Fibroblast of lung (primary cell): ENCODE measurements at regions not wholly inside any gene's neighbourhood (a gene's known extent, or its start where the extent isn't known, plus 50 kb on each side); places are given as distances from the start of the nearest gene placed in this dataset.
A peak's percentile ranks its signal among the peaks of the same experiment; 100 is the strongest.

Experiments used
- DNase-seq, 2 donors: peaks; one replicate each; pipeline versions ENCODE4 v3.0.0 to v3.0.0-alpha.2; 2010; ENCODE audit warnings: low read depth in 2 of 2
- H2AFZ ChIP-seq: 2 replicates; pipeline ENCODE4 v1.5.1; 2012; ENCODE audit warnings: low read length, control low read depth, inconsistent platforms
- H3K27ac ChIP-seq: 2 replicates; pipeline ENCODE4 v1.5.1; 2011; ENCODE audit warnings: low read length, control low read depth; ENCODE audit not compliant: insufficient read depth
- H3K27me3 ChIP-seq: 2 replicates; pipeline ENCODE4 v1.5.1; 2011; ENCODE audit warnings: mild to moderate bottlenecking, low read length; ENCODE audit not compliant: control insufficient read depth, insufficient read depth
- H3K36me3 ChIP-seq: 2 replicates; pipeline ENCODE4 v1.5.1; 2011; ENCODE audit warnings: low read length; ENCODE audit not compliant: control insufficient read depth, insufficient read depth
- H3K4me1 ChIP-seq: 2 replicates; pipeline ENCODE4 v1.5.1; 2011; ENCODE audit warnings: low read length; ENCODE audit not compliant: control insufficient read depth, insufficient read depth; ENCODE audit errors: extremely low read depth
- H3K4me2 ChIP-seq: 2 replicates; pipeline ENCODE4 v1.5.1; 2011; ENCODE audit warnings: low read length, control low read depth; ENCODE audit not compliant: insufficient read depth; ENCODE audit errors: extremely low read depth
- H3K4me3 ChIP-seq, 4 experiments: fragments of 200-600 bp in 1 of 4; sonication (generic) in 1 of 4; replicated peaks in 1 of 4; 2 replicates each; pipeline ENCODE4 v1.5.1; 2011 to 2016; ENCODE audit warnings: low read length in 4 of 4, low read depth in 3 of 4, mild to moderate bottlenecking in 3 of 4, control low read depth in 2 of 4, inconsistent platforms in 1 of 4, mixed read lengths in 1 of 4; ENCODE audit not compliant: insufficient read depth in 1 of 4; ENCODE audit errors: control extremely low read depth in 1 of 4
- H3K79me2 ChIP-seq: 2 replicates; pipeline ENCODE4 v1.5.1; 2012; ENCODE audit warnings: mild to moderate bottlenecking, low read length, inconsistent platforms; ENCODE audit not compliant: control insufficient read depth, insufficient read depth
- H3K9ac ChIP-seq: 2 replicates; pipeline ENCODE4 v1.5.1; 2011; ENCODE audit warnings: mild to moderate bottlenecking, low read length, control low read depth; ENCODE audit not compliant: insufficient read depth
- H3K9me3 ChIP-seq: 2 replicates; pipeline ENCODE4 v1.5.1; 2012; ENCODE audit warnings: low read depth, low read length; ENCODE audit not compliant: control insufficient read depth, insufficient read depth
- H4K20me1 ChIP-seq: 2 replicates; pipeline ENCODE4 v1.5.1; 2011; ENCODE audit warnings: low read length; ENCODE audit not compliant: control insufficient read depth, insufficient read depth; ENCODE audit errors: extremely low read depth
- EZH2 ChIP-seq: IDR thresholded peaks from 2 replicates; pipeline ENCODE4 v1.5.1; 2012; ENCODE audit warnings: low read length, control low read depth, mild to moderate bottlenecking; ENCODE audit errors: missing control alignments
- TF ChIP-seq, protein P1 (sequence below), 2 donors: IDR thresholded peaks in 1 of 2; conservative IDR thresholded peaks in 1 of 2; 1 replicate in 1 of 2; 2 replicates in 1 of 2; pipeline ENCODE4 v1.5.1; 2011 to 2012; ENCODE audit warnings: low read length in 2 of 2, control low read depth in 1 of 2, inconsistent platforms in 1 of 2, low read depth in 1 of 2, mild to moderate bottlenecking in 1 of 2

GRCh38 chr5:167317884-167318283 is 973.6 kb upstream of the WWC1 start:
- Histone ChIP-seq H3K9me3 (no peaks in the 10 kb centered on the region), H3K4me3 (no peak overlapping the region), H3K79me2 (no peaks in the 10 kb centered on the region)

DNA sequence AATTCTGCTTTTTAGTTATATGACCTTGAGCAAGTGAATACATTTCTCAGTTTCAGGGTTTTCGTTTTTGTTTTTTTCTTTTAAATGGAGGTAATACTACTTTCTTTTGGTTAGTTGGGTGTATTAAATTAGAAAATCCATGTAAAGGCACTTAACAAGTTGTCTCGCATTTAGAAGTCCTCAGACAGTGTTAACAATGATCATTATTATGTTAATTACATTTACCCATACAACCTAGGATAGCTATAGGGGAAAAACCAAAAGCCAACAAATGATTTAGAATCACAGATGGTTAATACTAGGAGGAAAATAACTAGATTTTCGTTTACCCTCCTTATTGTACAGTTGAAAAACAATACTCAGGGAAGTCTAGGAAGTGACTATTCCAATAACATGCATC is 972.2 kb upstream of the WWC1 start:
- Histone ChIP-seq H3K4me1 (no peaks in the 10 kb centered on the region), H3K4me3 (no peak overlapping the region), H4K20me1 (no peaks in the 10 kb centered on the region), H3K9me3 (no peaks in the 10 kb centered on the region), H2AFZ (no peak overlapping the region), H3K4me2 (no peak overlapping the region), H3K27ac (no peak overlapping the region), H3K36me3 (no peaks in the 10 kb centered on the region), H3K79me2 (no peaks in the 10 kb centered on the region), H3K27me3 (no peaks in the 10 kb centered on the region), H3K9ac (no peak overlapping the region)
- no peak for DNase-seq
- TF ChIP-seq, protein P1, sequence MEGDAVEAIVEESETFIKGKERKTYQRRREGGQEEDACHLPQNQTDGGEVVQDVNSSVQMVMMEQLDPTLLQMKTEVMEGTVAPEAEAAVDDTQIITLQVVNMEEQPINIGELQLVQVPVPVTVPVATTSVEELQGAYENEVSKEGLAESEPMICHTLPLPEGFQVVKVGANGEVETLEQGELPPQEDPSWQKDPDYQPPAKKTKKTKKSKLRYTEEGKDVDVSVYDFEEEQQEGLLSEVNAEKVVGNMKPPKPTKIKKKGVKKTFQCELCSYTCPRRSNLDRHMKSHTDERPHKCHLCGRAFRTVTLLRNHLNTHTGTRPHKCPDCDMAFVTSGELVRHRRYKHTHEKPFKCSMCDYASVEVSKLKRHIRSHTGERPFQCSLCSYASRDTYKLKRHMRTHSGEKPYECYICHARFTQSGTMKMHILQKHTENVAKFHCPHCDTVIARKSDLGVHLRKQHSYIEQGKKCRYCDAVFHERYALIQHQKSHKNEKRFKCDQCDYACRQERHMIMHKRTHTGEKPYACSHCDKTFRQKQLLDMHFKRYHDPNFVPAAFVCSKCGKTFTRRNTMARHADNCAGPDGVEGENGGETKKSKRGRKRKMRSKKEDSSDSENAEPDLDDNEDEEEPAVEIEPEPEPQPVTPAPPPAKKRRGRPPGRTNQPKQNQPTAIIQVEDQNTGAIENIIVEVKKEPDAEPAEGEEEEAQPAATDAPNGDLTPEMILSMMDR (conservative IDR thresholded peaks at IDR 0.05 in 1 of 2, IDR thresholded peaks at IDR 0.05 in 1 of 2; ENCODE audit: low read depth in 1 of 2, low read length in 2 of 2) = no peak
- no peak for TF ChIP-seq EZH2

More at GRCh38 chr5:167317884-167318283, 973.6 kb upstream of the WWC1 start:
- no peaks in the 10 kb centered on the region for H3K36me3 ChIP-seq
- H3K9ac ChIP-seq = no peak overlapping the region
- no peak for DNase-seq
- no peak overlapping the region for H3K4me2 ChIP-seq
- no peaks in the 10 kb centered on the region for H3K4me1 ChIP-seq
- no peak for TF ChIP-seq EZH2
- TF ChIP-seq, protein P1 (conservative IDR thresholded peaks at IDR 0.05 in 1 of 2, IDR thresholded peaks at IDR 0.05 in 1 of 2; ENCODE audit: low read depth in 1 of 2, low read length in 2 of 2) = peak in 1 of 2 donors; percentile 10
- H4K20me1 ChIP-seq = no peaks in the 10 kb centered on the region
- H3K27ac ChIP-seq = no peak overlapping the region
- H2AFZ ChIP-seq = no peak overlapping the region
- no peaks in the 10 kb centered on the region for H3K27me3 ChIP-seq

DNA sequence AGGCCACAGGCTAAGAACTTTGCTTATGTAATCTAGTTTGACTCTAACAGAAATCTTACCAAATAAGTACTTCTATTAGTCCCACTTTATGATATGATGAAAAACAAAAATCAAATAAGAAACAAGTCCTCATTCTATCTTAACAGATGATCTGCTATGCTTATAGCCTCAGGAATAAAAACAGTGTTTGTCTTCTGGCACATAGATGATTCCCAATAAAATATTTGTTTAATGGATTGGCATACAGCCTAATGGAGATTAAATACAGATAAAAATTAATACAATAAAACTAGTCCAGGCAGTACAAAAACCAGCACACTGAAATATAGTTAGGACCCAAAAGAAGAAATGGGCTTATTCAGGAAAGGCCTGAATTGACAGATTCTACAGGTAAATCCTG is 971.4 kb upstream of the WWC1 start:
- H3K9ac ChIP-seq = no peak overlapping the region
- no peaks in the 10 kb centered on the region for H3K4me1 ChIP-seq
- H3K4me3 ChIP-seq = no peak overlapping the region
- H3K9me3 ChIP-seq = no peaks in the 10 kb centered on the region
- no peak for DNase-seq
- no peak overlapping the region for H3K4me2 ChIP-seq
- no peaks in the 10 kb centered on the region for H4K20me1 ChIP-seq
- no peak overlapping the region for H2AFZ ChIP-seq
- no peaks in the 10 kb centered on the region for H3K79me2 ChIP-seq
- H3K36me3 ChIP-seq = no peaks in the 10 kb centered on the region
- no peak for TF ChIP-seq EZH2
- TF ChIP-seq, protein P1 (conservative IDR thresholded peaks at IDR 0.05 in 1 of 2, IDR thresholded peaks at IDR 0.05 in 1 of 2; ENCODE audit: low read depth in 1 of 2, low read length in 2 of 2) = no peak
- H3K27me3 ChIP-seq = no peaks in the 10 kb centered on the region
- no peak overlapping the region for H3K27ac ChIP-seq
